ENCODE measurements at regions not wholly inside any gene's neighbourhood (a gene's known extent, or its start where the extent isn't known, plus 50 kb on each side); places are given as distances from the start of the nearest gene placed in this dataset.
A peak's percentile ranks its signal among the peaks of the same experiment; 100 is the strongest.

- no peak for DNase-seq (ENCODE audit: low read depth in 2 of 2)
These were observed 173.1 kb downstream of the CDC5L start for GRCh38 chr6:44560458-44561059.

- no peak for DNase-seq (ENCODE audit: low read depth in 2 of 2)
These were observed 173.6 kb downstream of the CDC5L start for GRCh38 chr6:44561060-44561623.

DNA sequence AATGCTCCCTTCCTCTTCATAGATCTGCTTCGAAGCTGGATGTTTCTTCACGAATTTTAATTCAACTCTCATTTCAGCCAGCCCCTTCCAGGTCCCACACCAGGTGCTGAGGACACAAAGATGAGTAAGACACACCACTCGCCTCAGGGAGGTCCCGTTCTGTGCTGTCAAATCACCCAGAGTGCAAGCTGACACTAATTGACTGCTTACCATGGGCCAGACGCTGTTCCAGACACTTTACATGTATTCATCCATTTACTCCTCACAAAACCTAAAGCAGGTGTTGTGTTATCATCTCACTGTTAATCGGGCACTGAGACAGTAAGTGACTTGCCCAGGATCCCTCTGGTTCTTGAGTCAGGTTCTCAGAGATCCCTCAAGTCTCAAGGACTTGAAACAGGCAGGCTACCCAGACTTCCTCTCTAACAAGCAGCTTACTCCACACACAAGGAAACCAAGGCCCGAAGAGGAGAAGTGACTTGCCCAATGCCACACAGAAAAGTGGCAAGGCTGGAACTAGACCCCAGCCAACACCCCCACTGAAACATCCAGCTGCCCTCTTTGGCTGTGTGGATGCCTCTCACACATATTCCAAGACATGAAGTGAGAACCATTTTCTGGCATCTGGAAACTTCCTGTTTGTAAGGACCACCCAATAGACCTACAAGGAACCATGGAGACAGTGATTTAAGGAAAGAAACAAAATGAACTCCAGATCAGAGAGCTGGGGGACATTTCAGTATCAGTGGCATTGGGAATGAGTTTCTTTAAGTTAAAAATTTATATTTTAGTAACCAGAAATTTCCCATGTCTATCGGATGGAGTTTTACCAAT, 174.5 kb downstream of the CDC5L start:
- DNase-seq (ENCODE audit: low read depth in 2 of 2) = no peak

- DNase-seq (ENCODE audit: low read depth in 2 of 2) = no peak
These were observed 175.9 kb downstream of the CDC5L start for GRCh38 chr6:44563397-44563796.

DNA sequence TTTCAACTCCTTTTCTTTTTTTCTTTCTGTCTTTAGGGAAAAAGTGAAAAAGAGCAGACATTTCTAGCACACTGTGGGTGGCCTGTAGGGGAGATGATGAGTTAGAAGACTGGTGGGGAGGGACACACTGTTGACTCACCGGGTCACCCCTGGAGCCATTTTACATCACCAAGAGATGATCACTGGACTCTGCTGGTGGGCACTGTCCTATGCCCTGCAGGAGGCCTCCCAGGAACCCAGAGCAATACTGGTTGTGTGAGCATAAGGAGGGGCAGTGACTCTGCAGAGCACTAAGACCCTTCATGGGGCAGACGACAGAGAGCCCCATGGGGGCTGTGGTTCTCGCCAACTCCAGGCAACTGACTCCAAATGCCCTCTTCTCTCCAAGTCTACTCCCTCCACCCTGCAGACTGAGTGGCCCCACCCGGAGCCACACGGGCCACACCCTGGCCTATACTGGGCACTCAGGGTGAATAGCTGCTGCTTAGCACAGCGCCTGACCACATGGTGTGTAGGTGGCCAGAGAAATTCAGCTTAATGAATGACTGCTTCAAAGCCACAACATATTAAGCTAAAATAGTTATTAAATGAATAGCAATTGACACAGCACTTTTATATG, 177.5 kb downstream of the CDC5L start:
- no peak for DNase-seq (ENCODE audit: low read depth in 2 of 2)

GRCh38 chr6:44567406-44567805, 179.9 kb downstream of the CDC5L start:
- DNase-seq (ENCODE audit: low read depth in 2 of 2) = no peak

GRCh38 chr6:44569131-44569530, 181.6 kb downstream of the CDC5L start:
- DNase-seq (ENCODE audit: low read depth in 2 of 2) = no peak

GRCh38 chr6:44569931-44570385, 182.5 kb downstream of the CDC5L start:
- no peak for DNase-seq (ENCODE audit: low read depth in 2 of 2)

- no peak for DNase-seq (ENCODE audit: low read depth in 2 of 2)
These were observed 184.0 kb downstream of the CDC5L start for GRCh38 chr6:44571510-44571909.

GRCh38 chr6:44572346-44572745, 184.8 kb downstream of the CDC5L start:
- no peak for DNase-seq (ENCODE audit: low read depth in 2 of 2)

- DNase-seq (ENCODE audit: low read depth in 2 of 2) = no peak
These were observed 188.1 kb downstream of the CDC5L start for GRCh38 chr6:44575644-44576043.

GRCh38 chr6:44576132-44576631, 188.7 kb downstream of the CDC5L start:
- DNase-seq (ENCODE audit: low read depth in 2 of 2) = no peak

DNA sequence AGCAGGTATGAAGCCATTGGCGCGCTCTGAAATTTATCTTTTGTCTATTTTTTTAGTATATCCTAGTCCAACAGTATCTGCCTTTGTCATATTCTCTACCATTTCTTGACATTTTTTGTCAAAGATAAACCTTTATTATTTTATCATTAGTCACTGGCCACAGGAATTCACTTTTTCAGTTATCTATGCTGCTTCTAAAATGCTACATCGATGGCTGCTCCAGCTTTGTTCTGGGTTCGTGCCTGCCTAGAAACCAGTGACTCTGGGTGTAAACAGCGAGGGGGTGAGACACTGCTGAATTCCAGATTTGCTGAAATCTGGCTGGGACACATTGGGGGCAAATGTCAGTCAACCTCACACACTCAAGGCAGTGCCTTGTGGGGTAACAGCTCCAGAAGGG, 193.4 kb downstream of the CDC5L start:
- DNase-seq (ENCODE audit: low read depth in 2 of 2) = no peak

GRCh38 chr6:44582930-44583329, 195.4 kb downstream of the CDC5L start:
- no peak for DNase-seq (ENCODE audit: low read depth in 2 of 2)

- DNase-seq (ENCODE audit: low read depth in 2 of 2) = no peak
These were observed 203.0 kb downstream of the CDC5L start for GRCh38 chr6:44590471-44590870.

GRCh38 chr6:44593539-44593944, 206.0 kb downstream of the CDC5L start:
- peak; percentile 2 to 28 for DNase-seq (ENCODE audit: low read depth in 2 of 2)

GRCh38 chr6:44594481-44594880, 207.0 kb downstream of the CDC5L start:
- DNase-seq (ENCODE audit: low read depth in 2 of 2) = no peak

DNA sequence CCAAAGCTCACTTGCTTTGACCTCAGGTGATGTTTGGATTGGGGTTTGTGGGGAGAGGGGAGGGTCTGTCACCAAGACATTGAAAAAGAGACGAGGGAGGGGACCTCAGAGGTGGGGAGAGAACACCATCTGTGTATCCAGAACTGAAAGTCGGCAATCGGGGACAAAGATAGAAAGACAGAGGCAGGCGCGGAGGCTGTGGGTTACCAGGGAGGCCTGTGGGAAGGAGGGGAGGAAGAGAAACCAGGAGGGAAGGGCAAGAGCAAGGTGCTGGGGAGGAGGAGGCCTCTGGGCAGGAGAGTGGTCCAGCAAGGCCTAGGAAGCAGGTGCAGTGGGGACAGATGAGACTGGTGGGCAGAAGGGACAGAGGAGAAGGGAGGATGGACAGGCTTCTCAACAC, 211.2 kb downstream of the CDC5L start:
- no peak for DNase-seq (ENCODE audit: low read depth in 2 of 2)

DNA sequence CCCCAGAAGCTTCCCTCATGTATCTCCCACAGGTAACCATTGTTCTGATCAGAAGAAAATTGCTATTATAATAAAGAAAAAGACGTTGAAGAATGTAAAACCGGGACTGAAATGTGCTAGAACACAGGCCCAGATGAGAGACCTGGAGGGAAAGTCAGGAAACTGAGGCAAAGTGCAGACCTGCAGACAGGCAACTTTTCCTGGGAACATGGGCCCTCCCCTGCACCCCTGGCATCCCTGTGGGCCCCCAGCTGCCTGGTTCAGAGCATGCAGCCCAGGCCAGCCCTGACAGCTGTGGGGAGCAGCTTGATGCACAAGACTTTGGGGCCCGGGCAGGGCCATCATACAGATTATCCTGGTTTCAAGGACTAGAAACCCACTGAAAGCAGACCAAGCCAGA, 212.2 kb downstream of the CDC5L start:
- DNase-seq (ENCODE audit: low read depth in 2 of 2) = no peak

DNA sequence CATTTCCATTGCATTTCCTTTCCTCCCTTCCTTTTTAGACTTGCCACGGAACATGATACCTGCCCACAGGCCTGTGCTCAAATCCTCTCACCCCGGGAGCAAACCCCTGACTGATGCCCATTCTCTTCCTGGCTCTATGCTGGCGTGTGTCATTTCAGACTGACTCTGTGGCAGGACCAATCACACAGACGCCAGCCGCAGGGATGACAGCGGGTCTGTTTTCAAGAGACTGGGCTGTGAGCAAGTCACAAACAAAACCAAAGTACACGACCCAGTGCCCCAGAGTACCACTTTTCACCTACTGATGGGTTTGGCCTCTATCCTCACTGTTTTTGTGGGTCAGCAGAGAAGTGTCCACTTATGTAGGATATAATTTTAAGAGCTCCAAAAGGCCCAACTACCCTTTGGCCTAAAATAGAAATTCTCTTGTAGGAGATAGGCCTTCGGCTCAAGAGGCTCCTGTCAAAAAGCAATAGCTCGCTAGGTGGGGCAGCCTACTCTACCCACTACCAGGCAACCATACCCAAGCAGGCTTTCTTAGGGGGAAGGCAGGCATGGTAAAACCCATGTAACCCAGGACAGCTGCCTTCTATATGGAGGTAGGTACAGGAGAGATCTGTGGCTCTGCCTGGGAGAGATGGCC, 215.7 kb downstream of the CDC5L start:
- no peak for DNase-seq (ENCODE audit: low read depth in 2 of 2)

GRCh38 chr6:44606504-44606903, 219.0 kb downstream of the CDC5L start:
- DNase-seq (ENCODE audit: low read depth in 2 of 2) = no peak

DNA sequence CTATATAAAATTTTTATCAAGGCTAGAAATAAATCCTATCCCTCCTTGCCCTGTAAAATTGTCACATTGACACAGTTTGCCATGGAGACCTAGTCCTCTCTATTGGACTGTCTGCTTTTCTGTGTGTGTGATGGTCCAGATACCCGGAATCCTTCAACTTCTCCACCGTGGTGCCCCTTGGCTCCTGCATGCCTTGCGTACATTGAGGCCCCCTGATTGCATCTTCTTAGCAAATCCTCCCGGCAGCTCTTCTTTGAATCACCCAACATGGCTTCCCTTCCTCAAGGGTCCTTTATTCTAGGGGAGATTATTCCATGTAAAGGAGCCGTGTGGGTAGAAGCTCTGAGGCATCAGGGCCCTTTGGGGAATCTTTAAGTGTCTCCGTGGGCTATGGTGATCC, 219.5 kb downstream of the CDC5L start:
- no peak for DNase-seq (ENCODE audit: low read depth in 2 of 2)

Data from stimulated activated CD8-positive, alpha-beta memory T cell treated with anti-CD3 and anti-CD28 coated beads, Interleukin-15, amount 100 ng/mL, for 4 hours (primary cell).